DND-41 (cell line): ENCODE measurements at regions not wholly inside any gene's neighbourhood (a gene's known extent, or its start where the extent isn't known, plus 50 kb on each side); places are given as distances from the start of the nearest gene placed in this dataset.

ENCODE experiments used
- EZH2 ChIP-seq: IDR thresholded peaks from 3 replicates; pipeline ENCODE4 v1.6.1; 2012; ENCODE audit warnings: borderline replicate concordance, low read depth, mild to moderate bottlenecking, moderate library complexity, low read length, inconsistent platforms; ENCODE audit not compliant: severe bottlenecking
- TF ChIP-seq, protein P1 (sequence below): IDR thresholded peaks from 2 replicates; pipeline ENCODE4 v1.5.1; 2012; ENCODE audit warnings: borderline replicate concordance, low read length, moderate library complexity, mild to moderate bottlenecking; ENCODE audit not compliant: poor library complexity, severe bottlenecking; ENCODE audit errors: extremely low read depth

DNA sequence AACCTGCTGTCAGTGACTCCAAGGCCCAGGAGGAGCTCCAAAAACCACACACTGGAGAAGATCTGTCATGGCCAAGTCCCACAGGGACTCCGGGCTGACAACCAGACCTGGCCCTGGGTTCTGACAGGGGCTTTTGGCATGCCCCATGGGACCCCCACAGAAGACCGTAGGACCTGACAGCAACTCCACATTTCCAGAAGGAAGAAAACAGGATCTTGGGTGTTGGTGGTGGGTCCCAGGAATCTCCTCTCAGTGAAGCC lies 275.9 kb upstream of the HS6ST1 start:
- TF ChIP-seq, protein P1, sequence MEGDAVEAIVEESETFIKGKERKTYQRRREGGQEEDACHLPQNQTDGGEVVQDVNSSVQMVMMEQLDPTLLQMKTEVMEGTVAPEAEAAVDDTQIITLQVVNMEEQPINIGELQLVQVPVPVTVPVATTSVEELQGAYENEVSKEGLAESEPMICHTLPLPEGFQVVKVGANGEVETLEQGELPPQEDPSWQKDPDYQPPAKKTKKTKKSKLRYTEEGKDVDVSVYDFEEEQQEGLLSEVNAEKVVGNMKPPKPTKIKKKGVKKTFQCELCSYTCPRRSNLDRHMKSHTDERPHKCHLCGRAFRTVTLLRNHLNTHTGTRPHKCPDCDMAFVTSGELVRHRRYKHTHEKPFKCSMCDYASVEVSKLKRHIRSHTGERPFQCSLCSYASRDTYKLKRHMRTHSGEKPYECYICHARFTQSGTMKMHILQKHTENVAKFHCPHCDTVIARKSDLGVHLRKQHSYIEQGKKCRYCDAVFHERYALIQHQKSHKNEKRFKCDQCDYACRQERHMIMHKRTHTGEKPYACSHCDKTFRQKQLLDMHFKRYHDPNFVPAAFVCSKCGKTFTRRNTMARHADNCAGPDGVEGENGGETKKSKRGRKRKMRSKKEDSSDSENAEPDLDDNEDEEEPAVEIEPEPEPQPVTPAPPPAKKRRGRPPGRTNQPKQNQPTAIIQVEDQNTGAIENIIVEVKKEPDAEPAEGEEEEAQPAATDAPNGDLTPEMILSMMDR, result no peak
- TF ChIP-seq EZH2, result no peak
